ENCODE measurements at regions not wholly inside any gene's neighbourhood (a gene's known extent, or its start where the extent isn't known, plus 50 kb on each side); places are given as distances from the start of the nearest gene placed in this dataset.

GRCh38 chr7:51860305-51860704 is 543.7 kb upstream of the COBL start (continued):
- TF ChIP-seq, protein P1, sequence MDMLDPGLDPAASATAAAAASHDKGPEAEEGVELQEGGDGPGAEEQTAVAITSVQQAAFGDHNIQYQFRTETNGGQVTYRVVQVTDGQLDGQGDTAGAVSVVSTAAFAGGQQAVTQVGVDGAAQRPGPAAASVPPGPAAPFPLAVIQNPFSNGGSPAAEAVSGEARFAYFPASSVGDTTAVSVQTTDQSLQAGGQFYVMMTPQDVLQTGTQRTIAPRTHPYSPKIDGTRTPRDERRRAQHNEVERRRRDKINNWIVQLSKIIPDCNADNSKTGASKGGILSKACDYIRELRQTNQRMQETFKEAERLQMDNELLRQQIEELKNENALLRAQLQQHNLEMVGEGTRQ (IDR thresholded peaks at IDR 0.05; ENCODE audit: low read length): no peak
- no peak for TF ChIP-seq POLR2A (IDR thresholded peaks at IDR 0.05; ENCODE audit: control extremely low read depth in 1 of 2, low read depth in 2 of 2, low read length in 2 of 2)
- TF ChIP-seq NRF1 (IDR thresholded peaks at IDR 0.05; ENCODE audit: low read depth, low read length): no peak

Data from H1 (cell line).